H9 (cell line): ENCODE measurements at regions not wholly inside any gene's neighbourhood (a gene's known extent, or its start where the extent isn't known, plus 50 kb on each side); places are given as distances from the start of the nearest gene placed in this dataset.

Experiments
- DNase-seq: peaks from one replicate; pipeline ENCODE4 v3.0.0-alpha.2; 2017
- H2AFZ ChIP-seq: one replicate; pipeline ENCODE4 v1.6.1; 2013; ENCODE audit warnings: mild to moderate bottlenecking, low read length, control low read depth, moderate library complexity
- H2AK5ac ChIP-seq: 2 replicates; pipeline ENCODE4 v1.6.1; 2013; ENCODE audit warnings: low read length, control low read depth, mixed read lengths; ENCODE audit not compliant: insufficient read length
- H2BK120ac ChIP-seq: one replicate; pipeline ENCODE4 v1.6.1; 2013; ENCODE audit warnings: low read depth, mild to moderate bottlenecking, low read length, control low read depth, inconsistent platforms; ENCODE audit not compliant: poor library complexity, severe bottlenecking
- H2BK12ac ChIP-seq: 2 replicates; pipeline ENCODE4 v1.6.1; 2013; ENCODE audit warnings: low read length, control low read depth, mixed read lengths, low read depth; ENCODE audit not compliant: insufficient read length
- H2BK15ac ChIP-seq: 2 replicates; pipeline ENCODE4 v1.6.1; 2013; ENCODE audit warnings: low read depth, low read length, control low read depth
- H2BK20ac ChIP-seq: one replicate; pipeline ENCODE4 v1.6.1; 2013; ENCODE audit warnings: low read depth, mild to moderate bottlenecking, low read length, control low read depth, inconsistent platforms; ENCODE audit not compliant: poor library complexity, severe bottlenecking
- H2BK5ac ChIP-seq: 2 replicates; pipeline ENCODE4 v1.6.1; 2013; ENCODE audit warnings: low read length, control low read depth, mixed read lengths; ENCODE audit not compliant: insufficient read length
- H3K14ac ChIP-seq: 2 replicates; pipeline ENCODE4 v1.6.1; 2013; ENCODE audit warnings: low read length, control low read depth; ENCODE audit not compliant: insufficient read depth
- H3K18ac ChIP-seq: 2 replicates; pipeline ENCODE4 v1.6.1; 2013; ENCODE audit warnings: low read depth, mild to moderate bottlenecking, mixed read lengths, low read length, control low read depth; ENCODE audit not compliant: insufficient read length
- H3K23ac ChIP-seq: 2 replicates; pipeline ENCODE4 v1.6.1; 2013; ENCODE audit warnings: low read length, control low read depth, mixed read lengths, low read depth; ENCODE audit not compliant: insufficient read length
- H3K23me2 ChIP-seq: 2 replicates; pipeline ENCODE4 v1.6.1; 2013; ENCODE audit warnings: low read depth, mild to moderate bottlenecking, mixed read lengths, low read length, control low read depth; ENCODE audit not compliant: insufficient read length, poor library complexity, severe bottlenecking
- H3K27ac ChIP-seq: 2 replicates; pipeline ENCODE4 v1.5.1; 2013; ENCODE audit warnings: low read length, control low read depth, mixed read lengths, low read depth; ENCODE audit not compliant: insufficient read length
- H3K27me3 ChIP-seq: 2 replicates; pipeline ENCODE4 v1.6.1; 2013; ENCODE audit warnings: low read length, control low read depth, inconsistent platforms; ENCODE audit not compliant: insufficient read depth
- H3K4ac ChIP-seq: 2 replicates; pipeline ENCODE4 v1.6.1; 2013; ENCODE audit warnings: low read depth, mild to moderate bottlenecking, control low read depth, inconsistent platforms, low read length, moderate library complexity
- H3K4me1 ChIP-seq: 2 replicates; pipeline ENCODE4 v1.6.1; 2013; ENCODE audit warnings: low read length, control low read depth, inconsistent platforms; ENCODE audit not compliant: insufficient read depth
- H3K4me2 ChIP-seq: 2 replicates; pipeline ENCODE4 v1.6.1; 2013; ENCODE audit warnings: low read length, control low read depth, mixed read lengths; ENCODE audit not compliant: insufficient read length, insufficient read depth
- H3K56ac ChIP-seq: 2 replicates; pipeline ENCODE4 v1.6.1; 2013; ENCODE audit warnings: low read depth, mild to moderate bottlenecking, mixed read lengths, low read length, control low read depth; ENCODE audit not compliant: insufficient read length
- H3K79me1 ChIP-seq: 2 replicates; pipeline ENCODE4 v1.6.1; 2013; ENCODE audit warnings: low read depth, mild to moderate bottlenecking, moderate library complexity, low read length, control low read depth, inconsistent platforms; ENCODE audit not compliant: insufficient read depth, poor library complexity, severe bottlenecking
- H3K79me2 ChIP-seq: 2 replicates; pipeline ENCODE4 v1.6.1; 2013; ENCODE audit warnings: low read length, control low read depth, inconsistent platforms; ENCODE audit not compliant: insufficient read depth
- H3K9ac ChIP-seq: 2 replicates; pipeline ENCODE4 v1.6.1; 2013; ENCODE audit warnings: low read length, control low read depth, mixed read lengths; ENCODE audit not compliant: insufficient read length; ENCODE audit errors: extremely low read depth
- H3K9me3 ChIP-seq: one replicate; pipeline ENCODE4 v1.6.1; 2013; ENCODE audit warnings: low read depth, low read length, inconsistent platforms; ENCODE audit not compliant: control insufficient read depth
- H3T11ph ChIP-seq: one replicate; pipeline ENCODE4 v1.6.1; 2013; ENCODE audit warnings: mild to moderate bottlenecking, low read length, control low read depth, inconsistent platforms
- H4K20me1 ChIP-seq: one replicate; pipeline ENCODE4 v1.6.1; 2013; ENCODE audit not compliant: control insufficient read depth, insufficient read length, insufficient read depth
- H4K5ac ChIP-seq: 2 replicates; pipeline ENCODE4 v1.6.1; 2013; ENCODE audit warnings: low read depth, mild to moderate bottlenecking, mixed read lengths, low read length, control low read depth; ENCODE audit not compliant: insufficient read length
- H4K8ac ChIP-seq: replicated peaks from 2 replicates; pipeline ENCODE4 v1.6.1; 2013; ENCODE audit warnings: low read length, control low read depth, mixed read lengths, low read depth; ENCODE audit not compliant: insufficient read length
- H4K91ac ChIP-seq: 2 replicates; pipeline ENCODE4 v1.6.1; 2013; ENCODE audit warnings: low read depth, mild to moderate bottlenecking, moderate library complexity, mixed read lengths, low read length, control low read depth; ENCODE audit not compliant: insufficient read length
- H3K27ac Mint-ChIP-seq, 3 experiments: 2 replicates in 2 of 3; 3 replicates in 1 of 3; pipeline ENCODE4 v1.8.0; 2020 to 2021; ENCODE audit warnings: mixed read lengths in 3 of 3, mild to moderate bottlenecking in 1 of 3, moderate library complexity in 1 of 3
- H3K27me3 Mint-ChIP-seq: 2 replicates; pipeline ENCODE4 v1.8.0; 2021; ENCODE audit warnings: low read depth, mild to moderate bottlenecking, moderate library complexity, mixed read lengths
- H3K36me3 Mint-ChIP-seq, 3 experiments: 2 replicates in 2 of 3; 3 replicates in 1 of 3; pipeline ENCODE4 v1.8.0; 2020 to 2021; ENCODE audit warnings: low read depth in 3 of 3, mixed read lengths in 3 of 3; ENCODE audit not compliant: insufficient read depth in 1 of 3
- H3K4me1 Mint-ChIP-seq, 2 experiments: 2 replicates each; pipeline ENCODE4 v1.8.0; 2020; ENCODE audit warnings: mixed read lengths in 2 of 2
- H3K4me3 Mint-ChIP-seq, 2 experiments: 2 replicates in 1 of 2; 3 replicates in 1 of 2; pipeline ENCODE4 v1.8.0; 2020 to 2021; ENCODE audit warnings: mild to moderate bottlenecking in 2 of 2, mixed read lengths in 2 of 2, moderate library complexity in 1 of 2
- H3K9me3 Mint-ChIP-seq, 2 experiments: 2 replicates in 1 of 2; 3 replicates in 1 of 2; pipeline ENCODE4 v1.8.0; 2020; ENCODE audit warnings: mild to moderate bottlenecking in 2 of 2, mixed read lengths in 2 of 2, moderate library complexity in 1 of 2
- CTCF ChIP-seq: fragments of 200-600 bp; sonication (generic); conservative IDR thresholded peaks from 3 replicates; pipeline ENCODE4 v1.8.0; 2021; ENCODE audit warnings: antibody characterized with exemption, mild to moderate bottlenecking
- WGBS: extraction: QIAGEN DNeasy Blood & Tissue Kit; methylation state at CpG from one replicate; pipeline ENCODE4 v1.1.7; 2013; ENCODE audit warnings: missing lambda C conversion rate, low lambda C conversion rate, mixed read lengths; ENCODE audit not compliant: insufficient read length; ENCODE audit errors: extremely low coverage; 5-methylcytosine and 5-hydroxymethylcytosine counted together

GRCh38 chr5:89917112-89917511, 492.4 kb downstream of the CETN3 start:
- Histone ChIP-seq H2BK12ac (no peak overlapping the region), H4K5ac (no peak overlapping the region), H3K23ac (no peak overlapping the region), H3K14ac (no peak overlapping the region), H3K18ac (no peak overlapping the region), H2AFZ (no peak overlapping the region), H3K4me1 (no peaks in the 10 kb centered on the region), H4K8ac (no peak overlapping the region), H3K27ac (no peak overlapping the region), H3K9me3 (no peaks in the 10 kb centered on the region), H2BK15ac (no peak overlapping the region), H2BK120ac (no peak overlapping the region), H3K4ac (no peak overlapping the region), H3K79me1 (no peaks in the 10 kb centered on the region), H2AK5ac (no peak overlapping the region), H3K9ac (no peak overlapping the region), H3K79me2 (no peaks in the 10 kb centered on the region), H4K20me1 (no peaks in the 10 kb centered on the region), H3K56ac (no peak overlapping the region), H3K23me2 (no peaks in the 10 kb centered on the region), H3K4me2 (no peak overlapping the region), H3K27me3 (no peaks in the 10 kb centered on the region), H4K91ac (no peak overlapping the region), H2BK20ac (no peak overlapping the region), H2BK5ac (no peak overlapping the region), H3T11ph (no peak overlapping the region)
- Mint-ChIP-seq H3K4me1 (no peaks in the 10 kb centered on the region), H3K4me3 (no peak overlapping the region), H3K27ac (no peak overlapping the region), H3K36me3 (peaks cover 0 to 4% (median 0%) of the 10 kb centered on the region in 3 experiments; a peak in 2 of 7 replicates), H3K27me3 (no peaks in the 10 kb centered on the region), H3K9me3 (peaks cover 0 to 5% of the 10 kb centered on the region in 2 experiments; a peak in 2 of 5 replicates)
- no peak for TF ChIP-seq CTCF
- DNase-seq, result no peak
- no CpG with 5 or more reads among the region's 1 CpG for WGBS
